Cardiac muscle cell (in vitro differentiated cells and primary cell): ENCODE measurements at regions not wholly inside any gene's neighbourhood (a gene's known extent, or its start where the extent isn't known, plus 50 kb on each side); places are given as distances from the start of the nearest gene placed in this dataset.
A peak's percentile ranks its signal among the peaks of the same experiment; 100 is the strongest.

ENCODE experiments used
- DNase-seq, 2 donors: peaks; one replicate each; pipeline versions ENCODE4 v3.0.0 to v3.0.0-alpha.2; 2010 to 2017; ENCODE audit warnings: low read depth in 1 of 2, low spot score in 1 of 2
- H3K27ac ChIP-seq: fragments of 200-600 bp; sonication (generic); 2 replicates; pipeline ENCODE4 v1.5.1; 2016
- H3K27me3 ChIP-seq: fragments of 200-600 bp; sonication (generic); 2 replicates; pipeline ENCODE4 v1.6.0; 2016; ENCODE audit warnings: control low read depth
- H3K36me3 ChIP-seq: fragments of 200-600 bp; sonication (generic); 2 replicates; pipeline ENCODE4 v1.5.1; 2016; ENCODE audit warnings: control low read depth
- H3K4me1 ChIP-seq: fragments of 200-600 bp; sonication (generic); 2 replicates; pipeline ENCODE4 v1.8.1; 2017; ENCODE audit warnings: low read depth, mild to moderate bottlenecking, mixed run types
- H3K4me3 ChIP-seq: fragments of 200-600 bp; sonication (generic); 2 replicates; pipeline ENCODE4 v1.5.1; 2016; ENCODE audit warnings: mild to moderate bottlenecking
- H3K9me3 ChIP-seq: fragments of 200-600 bp; sonication (generic); 2 replicates; pipeline ENCODE4 v1.5.1; 2017; ENCODE audit warnings: low read depth, mild to moderate bottlenecking, control low read depth
- CTCF ChIP-seq: IDR thresholded peaks from 2 replicates; pipeline ENCODE4 v1.5.1; 2012; ENCODE audit warnings: low read depth, mild to moderate bottlenecking, low read length

GRCh38 chr16:5506021-5506420 lies 408.4 kb upstream of the EEF2KMT start:
- H3K4me3 ChIP-seq = no peak overlapping the region
- H3K4me1 ChIP-seq = no peaks in the 10 kb centered on the region
- no peak for DNase-seq
- no peaks in the 10 kb centered on the region for H3K27me3 ChIP-seq
- H3K27ac ChIP-seq = no peak overlapping the region
- no peaks in the 10 kb centered on the region for H3K9me3 ChIP-seq
- TF ChIP-seq CTCF = no peak
- no peaks in the 10 kb centered on the region for H3K36me3 ChIP-seq

DNA sequence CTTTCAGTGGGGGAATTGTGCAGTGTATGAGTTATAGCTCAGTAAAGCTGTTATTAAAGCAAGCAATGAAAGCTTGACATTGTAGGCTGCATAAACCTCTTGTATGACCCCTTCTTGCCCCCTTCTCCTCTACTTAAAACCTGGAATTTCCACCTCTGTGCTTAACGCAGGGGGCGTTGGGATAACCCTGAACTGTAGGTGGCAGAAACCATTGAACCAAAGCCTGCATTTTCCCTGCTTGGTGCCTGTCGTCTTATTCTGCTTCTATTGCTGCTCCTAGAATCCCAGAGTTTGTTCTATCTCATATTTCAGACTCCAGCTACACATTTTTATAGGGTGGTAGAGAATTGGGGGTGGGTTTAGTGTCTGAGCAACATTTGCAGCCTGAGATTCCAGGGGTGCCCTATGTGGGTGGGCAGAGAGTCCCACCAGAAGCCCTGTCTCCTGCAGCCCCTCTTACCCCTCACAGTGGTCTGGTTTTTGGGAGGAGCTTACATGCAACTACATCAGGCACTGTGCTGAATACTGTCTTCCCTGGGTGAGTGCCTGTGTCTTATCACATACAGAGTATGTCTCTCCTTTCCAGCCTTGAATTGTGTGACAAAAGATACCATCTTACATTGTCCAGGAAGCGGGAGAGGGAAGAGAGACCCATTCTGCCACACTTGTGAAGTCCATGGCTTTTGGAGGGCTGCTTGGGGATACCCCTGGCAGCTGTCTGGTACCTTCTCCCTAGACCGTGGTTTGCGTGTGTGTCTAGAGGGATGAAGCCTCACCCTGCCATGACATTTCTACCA lies 407.7 kb upstream of the EEF2KMT start:
- no peaks in the 10 kb centered on the region for H3K36me3 ChIP-seq
- H3K9me3 ChIP-seq = no peaks in the 10 kb centered on the region
- no peak for TF ChIP-seq CTCF
- no peaks in the 10 kb centered on the region for H3K4me1 ChIP-seq
- H3K4me3 ChIP-seq = no peak overlapping the region
- H3K27ac ChIP-seq = no peak overlapping the region
- no peak for DNase-seq
- H3K27me3 ChIP-seq = no peaks in the 10 kb centered on the region

GRCh38 chr16:5504064-5504781 lies 406.6 kb upstream of the EEF2KMT start:
- Histone ChIP-seq H3K27me3 (no peaks in the 10 kb centered on the region), H3K9me3 (no peaks in the 10 kb centered on the region), H3K27ac (no peak overlapping the region), H3K4me3 (no peak overlapping the region), H3K4me1 (no peaks in the 10 kb centered on the region), H3K36me3 (no peaks in the 10 kb centered on the region)
- no peak for TF ChIP-seq CTCF
- no peak for DNase-seq

- no peak overlapping the region for H3K4me3 ChIP-seq
- DNase-seq = no peak
- no peak for TF ChIP-seq CTCF
- no peaks in the 10 kb centered on the region for H3K36me3 ChIP-seq
- no peak overlapping the region for H3K27ac ChIP-seq
- H3K27me3 ChIP-seq = no peaks in the 10 kb centered on the region
- H3K4me1 ChIP-seq = no peaks in the 10 kb centered on the region
- no peaks in the 10 kb centered on the region for H3K9me3 ChIP-seq
Observed at GRCh38 chr16:5502944-5503343, 405.3 kb upstream of the EEF2KMT start.

- peak in 1 of 2 donors; percentile 63 for DNase-seq
- TF ChIP-seq CTCF = no peak
- H3K4me1 ChIP-seq = no peaks in the 10 kb centered on the region
- no peak overlapping the region for H3K27ac ChIP-seq
- no peak overlapping the region for H3K4me3 ChIP-seq
- H3K27me3 ChIP-seq = no peaks in the 10 kb centered on the region
- H3K9me3 ChIP-seq = no peaks in the 10 kb centered on the region
- no peaks in the 10 kb centered on the region for H3K36me3 ChIP-seq
Observed at GRCh38 chr16:5502467-5502869, 404.9 kb upstream of the EEF2KMT start.
